GM18873 (cell line): ENCODE measurements at regions not wholly inside any gene's neighbourhood (a gene's known extent, or its start where the extent isn't known, plus 50 kb on each side); places are given as distances from the start of the nearest gene placed in this dataset.

Experiments
- ATAC-seq: cut with Tn5 transposase; IDR thresholded peaks from one replicate; pipeline ENCODE4 v1.9.1; 2021; ENCODE audit warnings: mild to moderate bottlenecking, moderate library complexity, moderate number of reproducible peaks; ENCODE audit not compliant: unreplicated experiment, low FRiP score

DNA sequence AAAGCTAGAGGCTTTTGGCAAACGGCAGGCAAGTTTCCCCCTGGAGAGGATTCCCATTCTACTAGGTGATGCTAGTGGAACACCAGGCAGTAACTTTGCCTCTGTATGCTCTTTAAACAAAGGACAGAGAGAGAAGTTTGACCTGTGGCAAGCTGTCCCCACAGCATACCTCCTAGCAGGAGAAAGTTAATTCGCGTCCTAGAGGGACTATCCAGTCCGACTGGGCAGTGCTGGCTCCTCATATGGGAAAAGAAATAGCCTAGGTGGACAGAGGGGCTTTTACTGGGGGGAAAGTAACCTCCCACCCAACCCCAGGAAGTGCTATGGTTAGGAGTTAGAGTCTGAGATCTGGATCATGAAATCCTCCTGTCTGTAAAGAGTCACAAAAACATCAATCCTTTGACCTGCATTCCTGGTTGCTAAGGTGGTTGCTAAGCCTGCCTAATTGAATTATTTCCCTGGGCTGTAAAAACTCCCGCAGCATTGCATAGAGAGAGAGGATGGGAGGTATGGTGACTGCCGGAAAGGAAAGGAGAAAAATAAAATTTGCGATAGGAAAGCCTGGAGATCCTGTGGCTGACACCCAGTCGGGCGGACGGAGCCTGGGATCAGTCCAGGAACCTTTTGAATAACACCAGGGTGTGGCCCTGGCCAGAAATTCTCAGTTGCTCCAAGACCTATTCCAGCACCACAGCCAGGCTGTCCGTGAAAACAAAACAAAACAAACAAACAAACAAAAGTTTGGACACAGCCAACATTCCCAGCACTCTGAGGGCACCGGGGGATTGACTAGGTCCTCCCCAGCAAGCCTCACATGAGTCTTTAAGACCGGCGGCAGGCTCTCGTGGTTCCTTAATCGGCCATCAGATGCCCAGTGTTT, 67.7 kb upstream of the ATP11B start:
- no peak for ATAC-seq

DNA sequence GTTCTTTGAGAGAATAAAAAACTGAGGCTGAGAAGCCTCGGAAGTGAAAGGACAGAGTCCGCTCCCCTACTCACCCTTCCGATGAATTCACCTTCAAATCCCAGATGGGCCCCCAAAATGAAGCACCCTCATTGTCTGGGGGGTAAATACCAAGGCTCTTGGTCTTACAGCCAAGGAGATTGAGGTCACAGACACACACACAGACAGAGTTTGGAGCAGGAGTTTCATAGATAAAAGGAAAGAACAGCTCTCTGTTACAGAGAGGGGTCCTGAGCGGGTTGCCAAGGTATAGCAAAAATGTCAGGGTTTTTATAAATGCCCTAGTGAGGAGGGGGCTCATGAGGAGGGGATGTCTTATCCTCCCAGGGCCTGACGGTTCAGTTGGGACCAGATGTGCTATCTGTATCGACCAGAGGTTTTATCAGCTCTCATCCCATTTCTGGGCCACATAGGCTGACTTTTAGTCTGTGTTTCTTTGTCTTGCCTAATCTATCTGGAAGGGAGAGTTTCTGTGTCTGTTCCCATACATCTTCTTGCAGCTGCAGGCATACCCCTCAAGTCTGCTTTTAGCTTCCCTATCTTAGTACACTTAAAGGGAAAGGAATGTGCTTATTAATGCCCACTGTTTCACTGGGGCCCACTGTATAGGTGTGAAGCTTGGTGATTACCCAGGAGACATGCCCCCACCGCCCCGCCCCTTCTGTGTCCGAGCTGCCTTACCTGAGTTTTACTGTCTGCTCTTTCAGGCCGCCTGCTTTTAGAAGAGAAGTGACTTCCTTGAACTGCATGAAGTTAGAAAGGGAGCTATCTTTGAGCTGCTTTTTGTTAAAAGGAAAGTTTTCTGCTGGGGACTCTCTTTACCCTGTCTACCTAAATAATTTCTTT, 66.8 kb upstream of the ATP11B start:
- ATAC-seq = no peak

DNA sequence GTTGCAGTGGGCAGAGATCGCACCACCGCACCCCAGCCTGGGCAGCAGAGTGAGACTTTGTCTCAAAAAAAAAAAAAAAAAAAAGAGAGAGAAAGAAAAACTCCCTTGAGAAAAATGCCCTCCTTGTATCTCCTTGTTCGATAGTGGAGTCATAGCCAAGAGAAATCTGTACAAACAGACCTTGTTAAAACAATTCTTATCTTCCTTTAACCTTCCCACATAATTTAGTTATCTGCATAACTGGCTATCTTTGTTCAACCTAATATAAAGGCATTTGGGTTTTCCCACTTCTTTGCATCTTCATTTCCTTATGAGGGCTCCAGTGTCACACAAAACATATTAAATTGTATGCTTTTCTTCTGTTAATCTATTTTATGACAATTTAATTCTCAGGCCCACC, 65.1 kb upstream of the ATP11B start:
- ATAC-seq = no peak

DNA sequence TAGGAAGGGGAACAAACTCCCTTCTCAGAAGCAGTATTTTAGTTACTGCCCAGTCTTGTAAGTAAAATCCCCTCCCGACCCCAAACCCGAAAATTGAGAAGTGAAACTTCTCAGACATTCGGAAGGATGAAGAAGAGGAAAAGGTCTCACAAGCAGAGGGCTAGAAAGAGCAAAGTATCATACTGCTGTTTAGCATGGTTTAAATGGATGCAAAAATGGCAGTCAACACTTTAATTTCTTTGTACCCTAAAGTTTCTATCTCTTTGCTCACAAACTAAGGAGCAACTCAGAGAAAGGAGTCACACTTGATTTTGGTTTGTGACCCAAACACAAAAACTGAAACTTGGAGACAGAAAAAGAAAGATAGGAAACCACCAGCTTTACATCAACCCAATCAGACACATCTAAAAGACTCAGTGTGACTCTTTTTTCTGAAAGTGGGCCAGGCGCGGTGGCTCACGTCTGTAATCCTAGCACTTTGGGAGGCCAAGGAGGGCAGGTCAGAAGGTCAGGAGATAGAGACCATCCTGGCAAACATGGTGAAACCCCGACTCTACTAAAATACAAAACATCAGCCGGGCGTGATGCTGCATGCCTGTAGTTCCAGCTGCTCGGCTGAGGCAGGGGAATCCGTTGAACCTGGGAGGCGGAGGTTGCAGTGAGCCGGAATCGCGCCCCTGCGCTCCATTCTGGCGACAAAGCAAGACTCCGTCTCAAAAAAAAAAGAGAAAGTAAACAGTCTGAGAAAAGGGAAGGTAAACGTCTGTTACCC, 63.2 kb upstream of the ATP11B start:
- peak; percentile 70 for ATAC-seq

DNA sequence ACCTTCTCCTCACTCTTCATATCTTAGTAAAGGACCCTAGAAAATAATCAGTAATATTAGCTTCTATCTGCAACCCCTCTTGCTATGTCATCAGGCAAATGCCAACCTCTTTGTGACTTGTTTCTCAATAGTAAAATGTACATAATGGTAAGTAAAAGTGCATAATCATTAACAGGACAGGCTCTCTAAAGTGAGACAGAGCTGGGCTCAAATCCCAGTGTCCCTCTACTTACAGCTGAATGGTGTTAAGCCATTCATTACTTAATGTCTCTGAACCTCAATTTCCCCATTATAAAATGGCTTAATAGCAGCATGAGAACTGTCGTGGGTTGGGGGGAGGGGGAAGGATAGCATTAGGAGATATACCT, 62.6 kb upstream of the ATP11B start:
- ATAC-seq = peak; percentile 14

DNA sequence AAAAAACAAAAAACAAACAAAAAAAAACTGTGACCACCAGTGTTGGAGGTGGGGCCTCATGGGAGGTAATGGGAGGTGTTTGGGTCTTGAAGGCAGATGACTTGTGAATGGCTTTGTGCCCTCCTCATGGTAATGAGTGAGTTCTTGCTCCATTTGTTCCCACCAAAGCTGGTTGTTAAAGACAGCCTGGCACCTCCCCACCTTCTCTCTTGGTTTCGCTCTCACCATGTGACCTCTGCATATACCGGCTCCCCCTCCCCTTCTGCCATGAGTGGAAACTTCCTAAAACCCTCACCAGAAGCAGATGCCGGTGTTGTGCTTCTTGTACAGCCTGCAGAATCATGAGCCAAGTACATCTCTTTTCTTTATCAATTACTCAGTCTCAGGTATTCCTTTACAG, 61.5 kb upstream of the ATP11B start:
- ATAC-seq = no peak

DNA sequence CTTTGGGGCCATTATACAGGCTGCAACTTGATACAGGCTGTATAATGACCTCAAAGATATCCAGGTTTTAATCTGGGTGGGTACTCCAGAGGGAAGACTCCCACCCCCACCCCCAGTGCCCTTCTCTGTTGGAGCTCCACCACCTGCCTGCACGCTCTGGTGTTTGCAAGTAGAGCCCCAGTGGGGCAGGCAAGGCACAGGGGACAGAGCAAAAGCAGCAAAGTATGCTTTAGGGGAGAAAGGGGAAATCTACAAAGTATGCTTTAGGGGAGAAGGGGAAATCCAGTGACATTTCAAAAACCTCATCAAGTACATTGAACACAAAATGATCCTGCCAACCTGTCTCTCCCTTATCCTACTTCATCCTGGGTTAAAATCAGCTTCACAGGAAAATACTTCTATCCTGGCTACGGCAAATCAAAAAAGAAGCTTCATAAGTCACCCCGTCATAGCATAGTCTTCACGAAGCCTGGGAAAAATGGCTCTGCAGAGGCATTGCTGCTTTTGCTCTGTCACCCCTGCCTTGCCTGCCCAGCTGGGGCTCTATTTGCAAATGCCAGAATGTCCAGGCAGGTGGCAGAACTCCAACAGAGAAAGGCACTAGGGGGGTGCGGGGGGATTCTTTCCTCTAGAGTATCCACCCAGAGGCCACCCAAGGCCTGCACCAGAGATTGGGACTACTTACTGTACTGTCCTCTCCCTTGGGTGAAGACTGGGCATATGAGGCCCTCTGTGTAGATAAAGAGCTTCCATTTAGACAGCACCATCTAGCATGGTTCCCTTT, 60.9 kb upstream of the ATP11B start:
- ATAC-seq = no peak

DNA sequence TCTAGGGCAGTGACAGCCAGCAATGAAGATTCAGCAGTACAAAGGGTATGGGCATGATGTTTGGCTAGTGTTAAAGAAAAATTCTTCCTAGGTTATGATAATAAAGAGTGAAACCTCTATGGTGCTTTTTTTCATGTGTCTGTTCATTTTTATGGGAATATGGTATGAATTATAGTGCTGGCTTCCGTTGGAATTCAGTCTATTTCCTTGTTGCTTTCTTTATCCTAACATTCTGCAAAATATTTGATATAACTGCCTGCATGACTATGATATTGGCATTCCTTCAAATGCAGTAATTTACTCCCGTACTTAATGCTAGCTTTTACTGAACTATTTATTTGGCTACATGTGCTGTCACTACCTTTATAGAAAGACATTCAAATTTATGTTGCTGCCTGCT, 57.6 kb upstream of the ATP11B start:
- no peak for ATAC-seq

DNA sequence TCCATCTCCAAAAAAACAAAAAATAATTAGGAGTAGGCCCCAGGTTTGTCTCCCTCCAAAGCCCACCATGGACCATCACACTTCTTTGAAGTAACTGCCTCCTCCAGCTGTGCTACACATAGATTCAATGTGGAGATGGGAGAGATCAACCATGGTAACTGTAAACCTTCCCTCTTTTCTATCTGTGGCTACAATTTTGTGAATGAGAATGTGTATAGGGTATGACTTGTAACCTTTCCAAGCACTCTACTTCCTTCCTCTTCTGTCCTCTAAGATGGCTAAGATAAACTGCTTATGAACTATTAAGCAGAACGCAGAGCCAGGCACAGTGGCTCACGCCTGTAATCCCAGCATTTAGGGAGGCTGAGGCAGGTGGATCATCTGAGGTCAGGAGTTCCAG, 55.5 kb upstream of the ATP11B start:
- ATAC-seq = no peak

DNA sequence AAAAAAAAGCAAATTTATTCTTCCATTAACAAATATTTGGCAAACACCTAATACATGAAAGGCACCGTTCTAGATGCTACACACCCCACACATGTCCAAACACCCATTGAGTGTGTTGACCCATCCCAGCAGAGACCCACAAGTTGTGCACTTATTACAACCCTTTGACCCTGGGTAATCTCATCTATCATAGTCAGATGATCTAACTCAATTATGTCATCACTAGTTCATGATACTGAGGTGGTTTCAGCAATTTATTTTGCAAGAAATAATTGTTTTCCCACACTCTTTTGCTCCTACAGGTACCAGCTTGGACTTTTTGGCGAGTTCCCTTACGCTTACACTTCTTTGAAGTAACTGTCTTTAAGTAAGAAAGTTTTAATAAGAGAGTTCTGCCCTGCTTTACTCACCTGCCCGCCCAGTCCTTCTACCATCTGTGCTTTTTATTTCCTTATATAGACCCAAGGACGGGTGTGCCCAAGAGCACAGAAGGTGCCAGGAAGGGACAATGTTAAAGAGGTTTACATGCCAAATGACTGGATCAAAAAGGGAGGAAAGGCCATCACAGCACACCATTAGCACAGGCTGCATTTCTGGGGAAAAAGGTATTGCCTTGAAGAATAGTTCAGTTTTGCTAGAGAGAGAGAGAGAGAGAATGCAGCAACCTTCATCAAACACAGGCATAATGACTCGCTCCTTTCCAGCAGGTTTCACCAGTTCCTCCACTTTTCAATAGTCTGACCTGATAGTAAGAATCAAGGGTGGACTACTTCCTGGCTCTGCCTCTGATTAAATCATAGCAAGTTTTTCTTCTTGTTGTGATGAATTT, 54.5 kb upstream of the ATP11B start:
- ATAC-seq = no peak

DNA sequence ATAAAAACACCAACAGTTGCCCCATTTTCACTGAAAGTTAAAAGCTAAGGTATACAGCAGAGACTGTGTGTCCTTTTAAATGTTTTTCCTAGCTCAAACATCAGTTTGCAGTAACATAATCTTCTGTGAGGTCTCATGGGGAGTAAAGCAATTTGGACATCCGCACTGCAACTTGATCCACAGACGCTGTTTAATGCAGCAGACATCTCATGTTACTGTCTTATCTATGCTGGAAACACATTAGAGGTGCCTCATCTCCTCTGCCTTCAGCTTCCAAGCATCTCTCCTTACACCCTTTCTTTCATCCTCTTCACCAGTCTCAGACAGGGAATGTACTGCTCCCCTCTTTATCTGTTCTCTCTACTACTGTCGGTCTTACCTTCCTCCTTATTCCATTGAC, 53.7 kb upstream of the ATP11B start:
- ATAC-seq = no peak

DNA sequence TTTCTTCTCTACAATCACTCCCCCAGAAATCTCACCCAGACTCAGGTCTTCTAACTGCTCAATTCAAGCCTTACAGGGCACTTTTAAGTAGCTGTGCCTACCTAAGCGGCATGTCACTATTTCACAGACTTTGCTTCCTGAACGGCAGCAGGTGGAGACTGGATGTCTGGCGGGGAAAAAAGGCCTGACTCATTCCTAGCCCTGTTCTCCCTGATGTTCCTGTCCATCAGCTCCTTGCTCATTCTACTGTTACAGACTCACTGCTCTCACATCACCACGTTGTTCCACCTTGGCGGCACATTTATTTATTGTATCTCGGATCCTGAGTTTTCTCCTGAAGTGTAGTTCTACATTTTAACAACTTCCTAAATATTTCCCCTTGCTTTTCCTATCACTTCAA, 52.6 kb upstream of the ATP11B start:
- ATAC-seq = no peak

DNA sequence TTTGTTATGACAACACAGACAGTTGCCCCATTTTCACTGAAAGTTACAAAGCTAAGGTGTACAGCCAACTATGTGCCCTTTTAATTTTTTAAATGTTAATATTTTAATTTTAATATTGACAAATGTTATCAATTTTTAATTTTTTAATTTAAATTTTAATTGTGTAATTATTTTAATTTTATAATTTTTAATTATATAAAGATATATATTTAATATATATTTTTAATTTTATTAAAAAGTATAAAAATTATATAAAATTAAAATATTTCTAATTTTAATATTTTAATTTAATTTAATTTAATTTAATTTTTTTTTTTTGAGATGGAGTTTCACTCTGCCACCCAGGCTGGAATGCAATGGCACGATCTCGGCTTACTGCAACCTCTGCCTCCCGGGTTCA, 52.1 kb upstream of the ATP11B start:
- ATAC-seq = no peak
